SU-DHL-6 (cell line): ENCODE measurements at regions not wholly inside any gene's neighbourhood (a gene's known extent, or its start where the extent isn't known, plus 50 kb on each side); places are given as distances from the start of the nearest gene placed in this dataset.
A peak's percentile ranks its signal among the peaks of the same experiment; 100 is the strongest.

ENCODE experiments used
- H2AFZ ChIP-seq: fragments of 200-600 bp; sonication (generic); 2 replicates; pipeline ENCODE4 v1.6.1; 2014; ENCODE audit warnings: low read depth, mild to moderate bottlenecking, moderate library complexity, mixed read lengths, antibody characterized with exemption, low read length; ENCODE audit not compliant: severe bottlenecking
- H3F3A ChIP-seq: fragments of 200-600 bp; shearing (Covaris generic); 2 replicates; pipeline ENCODE4 v1.6.0; 2016; ENCODE audit warnings: antibody characterized with exemption, mild to moderate bottlenecking; ENCODE audit not compliant: insufficient read depth
- H3K27ac ChIP-seq: fragments of 200-600 bp; sonication (generic); 2 replicates; pipeline ENCODE4 v1.5.1; 2016; ENCODE audit warnings: low read depth, mild to moderate bottlenecking, low read length, moderate library complexity, mixed read lengths
- H3K27me3 ChIP-seq: fragments of 200-600 bp; sonication (generic), shearing (Covaris generic); 2 replicates; pipeline ENCODE4 v1.6.0; 2014; ENCODE audit warnings: mild to moderate bottlenecking, low read length
- H3K36me3 ChIP-seq: fragments of 200-600 bp; sonication (generic); 2 replicates; pipeline ENCODE4 v1.6.1; 2014; ENCODE audit warnings: mild to moderate bottlenecking, low read length, mixed read lengths
- H3K4me2 ChIP-seq: fragments of 300-600, 200-600 bp; shearing (Covaris generic), sonication (generic); 2 replicates; pipeline ENCODE4 v1.6.0; 2014; ENCODE audit warnings: low read length, low read depth, mild to moderate bottlenecking; ENCODE audit not compliant: poor library complexity, severe bottlenecking
- H3K4me3 ChIP-seq: fragments of 200-600 bp; sonication (generic); 2 replicates; pipeline ENCODE4 v1.5.1; 2014; ENCODE audit warnings: antibody characterized with exemption, low read length, mild to moderate bottlenecking, mixed read lengths; ENCODE audit not compliant: insufficient read depth, poor library complexity, severe bottlenecking
- H3K79me2 ChIP-seq: fragments of 200-600 bp; sonication (generic); 2 replicates; pipeline ENCODE4 v1.6.1; 2014; ENCODE audit warnings: mild to moderate bottlenecking, low read length, moderate library complexity; ENCODE audit not compliant: insufficient read depth
- H3K9ac ChIP-seq: fragments of 200-600 bp; sonication (generic); 2 replicates; pipeline ENCODE4 v1.7.0; 2014; ENCODE audit warnings: mild to moderate bottlenecking, low read length
- H3K9me2 ChIP-seq: fragments of 200-600 bp; sonication (generic); replicated peaks from 2 replicates; pipeline ENCODE4 v1.6.1; 2014; ENCODE audit warnings: low read length; ENCODE audit not compliant: insufficient read depth
- H3K9me3 ChIP-seq: fragments of 200-600 bp; sonication (generic); 2 replicates; pipeline ENCODE4 v1.6.1; 2014; ENCODE audit warnings: low read length, mixed read lengths; ENCODE audit not compliant: insufficient read depth
- H4K20me1 ChIP-seq: fragments of 200-600 bp; sonication (generic); 2 replicates; pipeline ENCODE4 v1.6.1; 2014; ENCODE audit warnings: low read depth, mild to moderate bottlenecking, antibody characterized with exemption, low read length, moderate library complexity, mixed read lengths
- CTCF ChIP-seq: fragments of 200-600 bp; sonication (generic); IDR thresholded peaks from one replicate; pipeline ENCODE4 v1.5.1; 2017; ENCODE audit warnings: antibody characterized with exemption, mild to moderate bottlenecking, low read length, moderate library complexity; ENCODE audit not compliant: insufficient read depth, poor library complexity, severe bottlenecking
- EZH2phosphoT487 ChIP-seq: fragments of 200-600 bp; sonication (generic), shearing (Covaris generic); conservative IDR thresholded peaks from 2 replicates; pipeline ENCODE4 v1.6.1; 2018; ENCODE audit warnings: mild to moderate bottlenecking, antibody characterized with exemption, low read length, moderate library complexity, mixed read lengths

DNA sequence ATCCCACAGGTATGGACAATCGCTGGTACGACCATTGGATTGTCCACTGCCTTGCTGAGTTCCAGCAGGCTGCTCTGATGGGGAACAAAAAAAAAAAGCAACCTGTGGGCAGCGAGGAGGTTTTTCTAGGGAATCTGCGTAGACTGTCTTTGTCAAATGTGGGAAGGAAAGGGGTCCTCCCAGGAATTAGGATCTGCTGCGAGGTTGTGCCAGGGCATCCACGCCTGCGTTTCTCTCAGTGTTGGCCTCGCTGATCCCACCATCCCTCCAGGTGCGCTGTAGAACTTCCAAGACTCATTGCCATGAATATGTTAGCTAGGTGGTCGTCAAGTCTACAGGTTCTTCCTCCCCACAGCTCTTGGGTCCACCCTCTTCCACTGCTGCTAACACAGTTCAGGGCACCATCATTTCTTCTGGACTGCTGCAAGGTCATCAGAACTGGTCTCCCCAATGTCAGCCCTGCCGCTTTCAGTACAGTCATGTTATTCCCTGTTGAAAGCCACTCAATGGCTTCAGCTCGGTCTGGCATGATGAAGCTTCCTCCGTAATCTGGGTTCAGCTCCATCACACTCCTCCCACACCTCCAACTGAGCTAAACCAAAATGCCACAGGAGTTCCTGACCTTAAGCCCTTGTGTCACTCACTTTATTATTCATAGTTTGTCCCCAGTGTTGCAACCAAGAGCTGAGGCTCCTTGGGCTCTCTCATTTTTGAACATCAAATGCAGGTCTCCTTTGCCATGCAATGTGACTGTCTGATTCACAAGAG, 79.5 kb upstream of the DMRT1 start:
- Histone ChIP-seq H3K9me2 (no peaks in the 10 kb centered on the region), H3K27ac (no peak overlapping the region), H3F3A (no peaks in the 10 kb centered on the region), H3K27me3 (no peaks in the 10 kb centered on the region), H3K9ac (no peak overlapping the region), H3K4me3 (no peak overlapping the region), H3K36me3 (no peaks in the 10 kb centered on the region), H3K79me2 (no peaks in the 10 kb centered on the region), H3K9me3 (no peaks in the 10 kb centered on the region), H4K20me1 (no peaks in the 10 kb centered on the region), H2AFZ (no peak overlapping the region), H3K4me2 (no peak overlapping the region)
- TF ChIP-seq EZH2phosphoT487 (no peak), CTCF (no peak)

- Histone ChIP-seq H3K9me3 (no peaks in the 10 kb centered on the region), H3K9ac (no peak overlapping the region), H3K27ac (no peak overlapping the region), H3K27me3 (no peaks in the 10 kb centered on the region), H3K4me2 (peak overlapping the region; percentile 48), H3K79me2 (no peaks in the 10 kb centered on the region), H4K20me1 (no peaks in the 10 kb centered on the region), H2AFZ (no peak overlapping the region), H3K4me3 (no peak overlapping the region), H3K9me2 (no peaks in the 10 kb centered on the region), H3K36me3 (no peaks in the 10 kb centered on the region), H3F3A (no peaks in the 10 kb centered on the region)
- TF ChIP-seq EZH2phosphoT487 (no peak), CTCF (no peak)
Observed at GRCh38 chr9:763692-764091, 77.8 kb upstream of the DMRT1 start.

- Histone ChIP-seq H4K20me1 (no peaks in the 10 kb centered on the region), H3K79me2 (no peaks in the 10 kb centered on the region), H3K9me2 (no peaks in the 10 kb centered on the region), H3K27me3 (no peaks in the 10 kb centered on the region), H3K27ac (no peak overlapping the region), H3F3A (no peaks in the 10 kb centered on the region), H3K36me3 (no peaks in the 10 kb centered on the region), H3K4me3 (no peak overlapping the region), H3K4me2 (peak overlapping the region; percentile 48), H3K9ac (no peak overlapping the region), H3K9me3 (no peaks in the 10 kb centered on the region), H2AFZ (peak overlapping the region; percentile 2)
- TF ChIP-seq CTCF (peak; percentile 99), EZH2phosphoT487 (no peak)
Observed at GRCh38 chr9:764105-764524, 77.4 kb upstream of the DMRT1 start.
